ENCODE measurements at regions not wholly inside any gene's neighbourhood (a gene's known extent, or its start where the extent isn't known, plus 50 kb on each side); places are given as distances from the start of the nearest gene placed in this dataset.
"Not testable (repeated sequence)": the region's sequence is repeated elsewhere in the genome, so short reads cannot be mapped to it uniquely, and the experiment has no call there.

DNA sequence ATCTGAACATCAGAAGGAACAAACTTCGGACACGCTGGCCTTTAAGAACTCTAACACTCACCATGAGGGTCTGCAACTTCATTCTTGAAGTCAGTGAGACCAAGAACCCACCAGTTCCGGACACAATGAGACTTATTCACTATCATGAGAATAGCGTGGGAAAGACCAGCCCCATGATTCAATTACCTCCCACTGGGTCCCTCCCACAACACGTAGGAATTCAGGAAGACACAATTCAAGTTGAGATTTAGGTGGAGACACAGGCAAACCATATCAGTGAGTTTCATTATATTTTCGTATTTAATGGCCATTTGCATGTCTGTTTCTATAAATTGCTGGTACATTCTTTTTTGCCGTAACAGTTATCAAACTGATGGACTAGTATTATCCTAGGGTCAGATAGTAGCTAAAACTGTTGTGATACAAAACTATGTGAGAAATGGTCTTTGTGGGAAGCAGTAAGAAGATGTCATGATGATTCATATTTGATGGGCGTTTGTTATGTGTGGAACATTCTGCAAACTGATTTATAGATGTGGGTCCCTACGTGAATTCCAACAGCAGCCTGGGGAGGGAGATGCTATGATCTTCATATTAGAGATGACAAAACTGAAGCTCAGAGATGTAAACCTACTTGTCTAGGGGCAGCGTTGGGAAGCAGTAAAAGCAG is 282.4 kb upstream of the TMEM132C start:
- no peak for DNase-seq

DNA sequence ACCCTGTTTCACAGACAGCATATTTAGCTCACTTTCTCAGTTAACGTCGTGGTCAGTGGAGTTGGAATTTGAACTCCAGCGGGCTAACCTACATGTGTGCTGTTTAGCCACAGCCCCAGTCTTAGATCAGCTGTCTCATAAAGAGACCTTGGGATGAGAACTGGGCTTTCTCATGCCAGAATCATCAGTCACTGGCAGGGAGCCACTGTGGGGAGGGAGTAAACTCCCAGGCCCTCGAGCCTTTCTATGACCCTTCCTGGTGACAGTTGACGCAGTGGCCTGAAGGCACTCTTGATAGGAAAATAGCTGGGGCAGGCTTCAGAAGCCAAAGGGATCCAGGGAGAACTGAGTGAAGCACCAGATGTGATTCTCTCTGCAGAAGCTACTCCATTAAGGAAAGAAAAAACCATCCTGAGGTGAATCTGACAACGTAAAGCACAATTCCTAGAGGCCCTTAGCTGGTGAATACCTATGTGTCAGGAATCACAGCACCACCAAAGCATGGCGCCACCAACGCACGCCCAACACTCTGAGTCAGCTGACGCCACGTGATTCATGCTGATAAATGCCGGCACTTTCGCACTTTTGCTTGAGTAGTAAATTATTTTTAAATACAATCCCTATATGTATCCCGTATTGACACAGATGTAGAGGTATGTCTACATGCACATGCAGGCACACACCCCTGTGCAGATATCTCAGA is 279.6 kb upstream of the TMEM132C start:
- no peak for DNase-seq

DNA sequence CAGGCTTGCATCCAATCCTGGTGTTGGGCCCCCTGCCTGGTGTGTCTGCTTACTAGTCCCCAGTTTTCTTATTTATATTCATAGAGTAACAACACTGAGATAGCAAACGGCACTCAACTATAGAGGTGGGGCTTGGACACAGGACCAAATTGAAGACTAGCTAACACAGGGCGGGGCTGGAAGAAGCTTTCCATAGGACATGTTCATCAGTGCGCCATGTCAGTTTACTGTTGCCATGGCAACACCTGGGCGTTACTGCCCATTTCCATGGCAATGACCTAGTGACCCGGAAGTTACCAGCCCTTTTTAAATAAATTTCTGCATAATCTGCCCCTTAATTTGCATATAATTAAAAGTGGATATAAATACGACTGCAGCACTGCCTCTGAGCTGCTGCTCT is 275.5 kb upstream of the TMEM132C start:
- no peak for DNase-seq

DNA sequence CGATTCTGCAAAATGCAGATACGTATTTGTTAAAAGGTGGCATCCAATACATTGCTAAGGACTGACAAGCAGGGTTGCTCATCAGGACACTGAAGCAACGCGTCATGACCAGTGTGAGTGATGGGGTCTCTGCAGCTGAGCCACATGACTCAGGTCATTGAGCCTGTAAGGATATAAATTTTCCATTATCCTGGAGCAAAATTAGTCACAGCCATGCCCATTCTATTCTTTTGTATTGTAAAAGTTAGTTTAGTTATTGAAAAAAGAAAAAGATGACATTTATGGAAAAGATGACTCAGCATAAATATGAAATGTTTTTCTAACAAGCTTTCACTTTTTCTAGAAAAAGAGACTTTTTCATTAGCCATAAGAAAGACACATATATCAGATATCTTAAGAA is 268.0 kb upstream of the TMEM132C start:
- DNase-seq, result no peak

DNA sequence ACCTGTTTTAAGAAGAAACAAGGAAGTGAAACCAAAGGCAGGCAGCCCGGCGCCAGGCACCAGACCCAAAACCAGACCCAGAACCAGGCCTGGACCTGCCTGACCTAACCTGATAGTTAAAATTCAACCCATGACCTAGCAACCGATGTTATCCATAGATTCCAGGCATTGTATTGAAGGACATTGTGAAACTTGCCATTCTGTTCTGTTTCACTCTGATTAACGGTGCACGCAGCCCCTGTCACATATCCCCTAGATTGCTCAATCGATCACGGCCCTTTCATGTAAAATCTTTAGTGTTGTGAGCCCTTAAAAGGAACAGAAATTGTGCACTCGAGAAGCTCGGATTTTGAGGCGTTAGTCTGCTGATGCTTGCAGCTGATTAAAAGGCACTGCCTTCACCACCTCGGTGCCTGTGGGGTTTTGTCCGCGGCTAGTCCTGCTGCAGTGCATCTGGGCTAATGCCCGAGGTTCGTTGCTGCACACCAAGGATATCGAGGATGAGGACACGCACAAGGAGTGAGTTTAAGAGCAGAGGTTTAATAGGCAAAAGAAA is 262.5 kb upstream of the TMEM132C start:
- DNase-seq, result no peak

DNA sequence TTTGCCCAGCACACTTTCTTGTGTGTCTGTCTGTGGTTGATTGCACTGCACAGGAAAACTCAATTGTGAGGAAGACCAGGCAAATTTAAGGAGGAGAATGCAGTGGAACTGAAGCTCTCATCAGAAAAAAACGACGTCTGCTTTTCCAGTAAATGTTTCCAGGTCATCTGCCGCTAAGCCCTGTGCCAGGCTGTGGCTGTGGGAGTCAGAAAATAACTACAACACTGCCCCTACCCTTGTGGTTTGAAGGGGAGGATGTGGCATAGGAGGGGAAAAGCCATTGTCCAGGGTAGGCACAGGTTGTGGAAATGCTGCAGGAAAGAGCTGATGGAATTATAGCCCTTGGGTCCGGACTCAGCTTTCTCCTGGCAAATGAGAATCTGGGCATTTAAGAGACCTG is 259.7 kb upstream of the TMEM132C start:
- no peak for DNase-seq

DNA sequence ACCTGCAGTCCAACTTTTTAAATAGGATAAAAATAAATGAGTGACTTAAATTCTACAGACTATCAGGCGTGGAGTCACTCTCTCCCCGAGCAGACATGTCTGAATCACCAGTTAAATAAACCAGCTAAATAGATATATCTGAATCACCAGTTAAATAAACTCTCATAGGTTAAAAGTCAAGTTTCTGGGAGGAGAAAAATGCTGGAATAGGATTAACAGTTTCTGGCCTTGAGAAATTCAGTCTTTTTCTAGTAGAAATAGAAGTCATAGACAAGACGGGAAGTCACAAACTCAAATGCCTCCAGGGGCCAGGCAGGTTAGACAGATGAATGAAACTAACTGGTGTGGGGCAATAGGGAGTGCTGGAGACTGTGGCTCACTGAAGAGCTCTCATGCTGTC is 258.6 kb upstream of the TMEM132C start:
- no peak for DNase-seq

DNA sequence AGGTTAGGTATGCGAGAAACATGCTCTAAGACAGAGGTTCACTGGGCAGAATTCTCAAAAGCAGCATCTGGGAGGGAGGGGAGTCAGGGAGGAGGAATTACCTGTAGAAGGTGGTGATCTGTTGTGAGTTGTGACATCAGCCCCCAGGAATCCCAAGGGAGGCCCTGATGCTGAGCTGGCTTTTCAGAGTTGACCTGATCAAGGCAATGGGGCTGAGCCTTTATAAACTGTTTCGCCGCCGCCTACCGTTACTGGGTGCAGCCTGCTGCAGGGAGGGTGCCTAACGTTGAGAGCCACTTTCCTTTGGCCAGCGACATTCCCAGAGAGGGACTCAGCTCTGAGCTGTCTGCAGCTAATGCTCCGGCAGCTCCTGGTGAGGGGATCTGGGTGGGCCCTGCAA is 257.9 kb upstream of the TMEM132C start:
- DNase-seq, result no peak

DNA sequence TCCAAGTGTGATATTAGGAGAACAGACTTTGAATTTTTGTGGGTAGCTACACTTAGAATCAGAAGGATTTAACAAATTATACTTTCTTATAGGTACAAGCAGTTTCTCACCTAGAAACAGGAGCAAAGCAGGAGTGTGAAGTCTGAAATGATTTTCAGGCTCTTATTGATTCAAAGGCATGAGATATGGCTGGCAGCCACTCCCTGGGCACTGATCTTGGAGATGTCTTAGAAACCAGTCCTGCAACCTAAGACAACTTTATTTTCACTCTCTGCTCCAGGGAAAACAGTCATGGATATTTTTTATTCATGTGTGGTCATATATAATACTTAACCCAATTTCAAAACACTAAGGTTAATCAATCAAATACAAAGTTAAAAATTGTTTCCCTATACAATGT is 254.9 kb upstream of the TMEM132C start:
- DNase-seq, result no peak

DNA sequence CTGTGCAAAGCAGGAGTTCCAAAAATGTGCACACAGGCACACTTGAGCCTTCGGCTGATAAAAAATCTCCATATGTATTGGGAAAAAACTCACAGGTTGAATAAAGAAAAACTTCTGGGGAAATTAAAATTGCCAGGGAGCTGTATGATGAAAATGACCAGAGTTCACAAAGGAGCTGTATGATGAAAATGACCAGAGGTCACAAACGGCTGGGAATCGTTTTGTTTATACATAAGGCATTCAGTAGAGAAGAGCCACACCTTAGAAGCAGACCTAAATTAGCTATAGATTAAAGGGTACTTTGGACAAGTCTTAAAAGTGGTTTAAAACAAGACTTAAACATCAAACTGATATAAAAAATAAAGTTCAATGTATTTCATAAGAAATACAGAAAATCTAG is 251.7 kb upstream of the TMEM132C start:
- DNase-seq, result no peak

DNA sequence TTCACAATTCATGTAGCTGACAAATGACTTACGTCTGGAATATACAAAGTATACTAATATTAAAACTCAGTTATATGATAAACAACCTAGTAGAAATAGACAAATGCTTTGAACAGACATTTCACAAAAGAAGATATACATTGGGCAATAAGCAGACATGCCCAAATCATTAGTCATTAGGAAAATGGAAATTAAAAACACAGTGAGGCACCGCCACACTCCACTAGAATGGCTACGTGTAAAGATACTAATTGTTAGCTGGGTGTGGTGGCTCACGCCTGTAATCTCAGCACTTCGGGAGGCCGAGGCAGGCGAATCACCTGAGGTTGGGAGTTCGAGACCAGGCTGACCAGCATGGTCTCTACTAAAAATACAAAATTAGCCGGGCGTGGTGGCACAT is 248.9 kb upstream of the TMEM132C start:
- DNase-seq, result no peak

DNA sequence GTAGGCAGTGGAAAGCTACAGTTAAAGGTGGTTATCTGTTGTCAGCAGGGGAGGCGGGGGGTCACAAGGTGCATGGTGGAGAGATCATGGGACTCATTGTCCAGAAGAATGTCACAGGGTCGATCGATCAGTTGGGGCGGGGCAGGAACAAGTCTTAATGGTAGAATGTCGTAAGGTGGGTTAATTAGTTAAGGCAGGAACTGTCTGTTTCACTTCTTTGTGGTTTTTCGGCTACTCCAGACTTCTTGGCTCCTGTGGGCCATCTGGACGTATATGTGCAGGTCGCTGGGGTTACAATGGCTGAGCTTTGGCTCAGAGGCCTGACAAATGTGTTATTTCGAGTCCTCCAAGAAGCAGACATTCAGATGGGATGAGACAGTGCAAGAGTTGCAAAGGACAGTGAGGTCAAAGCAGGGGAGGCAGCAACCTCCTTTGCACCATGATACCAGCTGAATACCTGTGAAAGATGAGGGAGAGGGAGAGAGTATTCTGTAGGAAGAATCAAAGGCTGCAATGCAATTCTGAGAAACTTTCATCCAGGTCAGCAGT is 246.9 kb upstream of the TMEM132C start:
- DNase-seq, result no peak

DNA sequence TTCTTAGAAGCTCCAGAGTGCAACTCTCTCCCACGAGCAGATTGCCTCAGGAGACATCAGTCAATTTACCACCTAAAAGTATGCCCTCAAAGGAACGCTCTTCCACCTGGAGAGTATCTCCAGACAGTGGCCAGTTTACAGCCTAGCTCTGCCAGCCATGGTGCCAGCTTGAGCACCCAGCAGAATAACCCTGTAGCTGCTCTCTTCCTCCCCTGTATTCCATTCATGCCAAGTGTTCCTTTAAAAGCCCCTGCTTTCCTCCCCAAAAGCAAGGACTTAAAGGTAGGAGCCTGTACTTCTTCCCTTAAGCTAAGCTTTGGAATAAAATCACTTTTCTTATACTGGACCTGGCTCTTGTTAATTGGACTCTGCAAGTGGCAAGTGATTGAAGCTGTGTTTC is 245.4 kb upstream of the TMEM132C start:
- no peak for DNase-seq

DNA sequence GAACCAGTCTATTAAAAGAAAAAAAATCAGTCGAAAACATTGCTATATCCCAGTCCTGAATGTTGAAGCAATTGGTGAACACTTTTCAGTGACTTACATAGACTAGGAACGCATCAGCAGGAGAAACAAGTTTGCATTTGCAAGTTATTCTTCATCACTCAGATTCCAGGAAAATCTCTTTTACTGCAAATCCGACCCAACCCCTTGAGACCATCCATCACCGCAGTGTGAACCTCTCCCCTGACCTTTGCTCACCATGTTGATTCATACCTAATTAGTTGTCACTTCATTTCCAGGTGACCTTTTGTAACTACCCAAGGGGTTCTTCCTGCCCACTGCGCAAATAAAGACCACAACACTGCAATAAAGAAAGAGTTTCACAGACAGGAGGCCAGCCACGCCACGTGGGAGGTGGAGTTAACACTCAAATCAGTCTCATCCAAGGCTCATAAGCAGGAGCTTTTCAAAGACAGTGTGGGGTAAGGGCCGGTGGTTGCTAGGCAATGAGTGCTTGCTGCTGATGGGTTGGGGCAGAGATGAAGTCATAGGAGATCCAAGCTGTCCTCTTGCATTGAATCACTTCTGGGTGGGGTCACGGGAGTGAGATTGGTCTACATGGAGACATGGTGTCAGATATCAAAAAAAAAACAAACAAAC is 241.3 kb upstream of the TMEM132C start:
- no peak for DNase-seq

DNA sequence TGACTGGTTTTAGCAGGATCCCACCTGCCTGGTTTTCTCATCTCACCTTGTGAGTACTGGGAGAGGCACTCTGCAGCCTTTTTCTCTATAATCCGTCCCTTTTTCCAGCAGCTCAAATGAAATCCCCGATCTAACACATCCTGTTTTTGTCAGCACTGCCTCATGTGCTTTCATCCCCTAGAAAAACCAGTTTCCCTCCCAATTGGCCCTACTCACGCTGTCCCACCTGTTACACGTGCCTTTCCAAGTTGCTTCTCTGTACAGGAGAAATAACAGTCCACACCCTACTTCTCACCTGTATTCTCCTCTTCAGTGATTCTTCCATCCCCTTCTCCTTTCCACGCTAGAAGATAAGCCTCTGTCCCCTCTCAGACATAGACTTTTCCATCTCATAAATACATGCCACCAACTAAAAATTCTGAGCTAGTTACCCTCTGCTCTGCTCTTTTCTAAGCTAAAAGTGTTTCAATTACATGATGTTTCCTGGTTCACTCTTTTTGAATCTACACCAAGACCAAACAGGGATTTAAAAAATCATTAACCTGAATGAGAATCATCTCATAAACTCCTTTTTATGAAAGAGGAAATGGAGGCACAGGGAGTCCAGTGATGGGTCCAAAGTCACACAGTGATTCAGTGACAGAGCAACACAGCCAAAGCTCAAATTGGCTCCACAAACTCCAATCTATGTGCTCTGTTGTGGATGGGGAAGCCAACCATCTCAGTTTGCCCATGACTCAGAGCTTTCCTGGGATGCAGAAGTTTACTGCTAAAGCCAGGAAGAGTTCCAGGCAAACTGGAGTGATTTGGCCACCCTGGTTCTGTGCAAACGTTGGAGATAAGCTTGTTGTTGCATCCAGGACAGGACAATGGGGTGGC is 240.0 kb upstream of the TMEM132C start:
- DNase-seq, result no peak

DNA sequence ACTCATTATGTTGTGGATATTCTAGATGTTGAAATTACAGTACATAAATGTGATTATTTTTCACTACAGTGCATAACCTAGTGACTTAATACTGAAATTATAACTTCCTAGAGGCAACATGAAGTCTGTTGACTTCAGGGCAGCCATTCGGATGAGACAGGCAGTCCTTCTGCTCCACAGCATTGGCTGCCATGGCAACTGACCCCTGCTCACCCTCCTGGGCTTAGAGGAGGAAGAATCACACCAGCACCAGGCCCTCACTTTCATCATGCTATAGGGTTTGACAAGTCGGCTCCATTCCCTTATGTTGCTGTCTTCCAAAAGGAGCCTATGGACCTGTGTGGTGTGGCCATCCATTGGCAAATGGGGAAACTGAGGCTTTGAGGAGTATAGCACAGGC is 233.5 kb upstream of the TMEM132C start:
- no peak for DNase-seq

DNA sequence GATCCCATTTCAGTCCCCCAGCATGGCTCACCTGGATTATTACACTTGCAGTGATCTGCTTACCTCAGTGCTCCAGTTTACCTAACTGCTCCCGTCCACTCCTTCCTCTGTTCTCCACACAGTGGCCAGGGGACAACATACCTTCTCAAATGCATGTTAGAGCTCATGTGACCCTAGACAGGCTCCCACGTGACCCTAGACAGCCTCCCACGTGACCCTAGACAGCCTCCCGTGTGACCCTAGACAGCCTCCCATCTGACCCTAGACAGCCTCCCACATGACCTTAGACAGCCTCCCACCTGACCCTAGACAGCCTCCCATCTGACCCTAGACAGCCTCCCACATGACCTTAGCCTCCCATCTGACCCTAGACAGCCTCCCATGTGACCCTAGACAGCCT is 226.0 kb upstream of the TMEM132C start:
- no peak for DNase-seq

DNA sequence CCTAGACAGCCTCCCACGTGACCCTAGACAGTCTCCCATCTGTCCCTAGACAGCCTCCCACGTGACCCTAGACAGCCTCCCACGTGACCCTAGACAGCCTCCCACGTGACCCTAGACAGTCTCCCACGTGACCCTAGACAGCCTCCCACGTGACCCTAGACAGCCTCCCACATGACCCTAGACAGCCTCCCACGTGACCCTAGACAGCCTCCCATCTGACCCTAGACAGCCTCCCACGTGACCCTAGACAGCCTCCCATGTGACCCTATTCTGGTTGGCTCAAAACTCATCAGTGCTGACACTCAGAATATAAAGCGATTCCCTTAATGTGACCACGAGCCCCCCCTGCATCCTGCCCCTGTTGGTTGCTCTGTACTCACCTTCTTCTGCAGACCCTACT is 224.7 kb upstream of the TMEM132C start:
- DNase-seq, result not testable (repeated sequence)

DNA sequence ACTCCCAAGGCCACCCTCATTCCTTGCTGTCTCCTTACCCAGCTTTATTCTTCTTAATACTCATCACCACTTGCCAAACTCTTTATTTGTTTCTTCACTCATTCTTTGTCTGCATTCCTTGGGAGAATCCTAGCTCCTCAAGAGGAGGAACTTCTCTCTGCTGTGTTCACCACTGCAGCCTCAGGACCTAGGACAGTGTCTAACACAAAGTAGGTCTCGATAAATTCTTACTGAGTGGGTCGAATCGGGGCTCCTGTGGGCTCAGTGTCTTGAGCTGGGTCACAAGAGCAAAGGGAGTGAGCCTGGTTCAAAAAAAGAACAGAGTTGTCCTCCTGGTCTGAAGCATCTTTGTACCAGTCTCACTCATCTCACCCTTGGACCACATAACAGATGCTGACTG is 224.1 kb upstream of the TMEM132C start:
- no peak for DNase-seq

DNA sequence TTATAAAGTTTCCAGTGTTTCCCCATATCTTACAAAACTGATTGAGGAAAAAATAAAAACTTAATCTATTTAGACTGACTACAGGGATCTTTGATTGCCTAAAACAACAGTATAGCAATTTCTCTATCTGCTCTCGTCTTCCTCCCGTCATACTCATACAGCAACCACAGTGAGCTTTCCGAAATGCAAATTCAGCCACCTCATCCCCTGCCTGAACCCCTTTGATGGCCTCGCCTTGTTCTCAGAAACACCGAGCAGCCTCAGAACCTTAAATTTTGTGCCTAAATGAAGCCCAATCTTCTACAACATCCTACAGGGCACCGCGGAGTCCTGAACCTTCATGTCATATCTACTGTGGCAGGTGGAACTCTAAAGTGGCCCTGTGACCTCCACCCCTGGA is 223.7 kb upstream of the TMEM132C start:
- DNase-seq, result no peak

DNA sequence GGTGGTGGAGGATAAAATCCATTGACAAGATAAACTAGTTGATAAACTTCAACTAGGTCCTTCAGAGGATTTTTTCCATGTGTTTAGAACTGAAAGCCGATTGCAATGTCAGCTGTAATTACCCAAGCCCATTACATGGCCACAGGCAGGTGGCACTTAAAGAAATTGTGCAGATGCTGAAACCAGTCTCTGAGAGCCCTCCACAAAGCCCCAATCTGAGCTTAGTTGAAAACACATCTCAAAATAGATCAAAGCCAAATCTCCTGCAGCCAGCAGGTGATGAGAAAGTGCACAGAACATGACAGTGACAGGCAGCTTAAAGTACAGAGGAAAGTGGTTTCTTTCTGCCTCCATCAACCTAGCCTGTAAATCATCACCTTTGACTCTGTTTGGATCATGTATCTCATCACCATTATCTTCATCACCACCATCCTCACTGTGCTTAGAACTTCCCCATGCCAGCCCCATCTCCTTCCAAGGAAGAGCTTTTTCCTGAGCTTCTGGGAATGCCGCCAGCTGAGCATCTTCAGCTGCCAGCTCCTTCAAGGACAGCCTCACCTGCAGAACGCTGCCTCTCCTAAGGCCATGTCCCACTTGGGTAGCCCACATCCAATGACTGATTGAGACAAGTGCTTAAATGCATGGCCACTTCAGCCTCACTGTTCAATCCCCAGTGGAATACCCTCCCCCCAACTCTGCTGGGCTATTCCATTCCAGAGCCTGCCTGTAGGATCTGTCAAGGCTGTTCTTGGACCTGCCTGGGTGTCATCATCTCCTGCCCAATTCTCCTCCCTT is 219.5 kb upstream of the TMEM132C start:
- no peak for DNase-seq

DNA sequence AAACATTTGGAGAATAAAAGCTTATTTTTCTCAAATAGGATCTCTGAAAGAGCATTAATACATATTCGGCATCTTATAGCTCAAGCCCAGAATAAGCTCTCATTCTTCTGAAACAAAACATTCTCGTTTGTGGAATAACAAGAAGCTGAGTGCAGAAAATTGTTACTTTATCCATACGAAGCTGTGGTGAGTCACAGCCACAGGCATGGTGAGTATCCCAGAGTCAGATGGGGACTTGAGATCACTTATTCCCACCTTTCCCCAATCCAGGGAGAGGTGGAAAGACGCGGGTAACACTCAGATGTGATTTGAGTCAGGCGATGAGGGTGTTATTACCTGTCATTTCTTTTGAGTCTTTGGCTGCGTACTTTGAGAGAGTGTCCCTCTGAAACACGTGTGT is 214.6 kb upstream of the TMEM132C start:
- DNase-seq, result no peak

All from NCI-H1048 (cell line).